ENCODE measurements at regions not wholly inside any gene's neighbourhood (a gene's known extent, or its start where the extent isn't known, plus 50 kb on each side); places are given as distances from the start of the nearest gene placed in this dataset.
"Not testable (repeated sequence)": the region's sequence is repeated elsewhere in the genome, so short reads cannot be mapped to it uniquely, and the experiment has no call there.

- Histone ChIP-seq H3K9me3 (ENCODE audit: control insufficient read depth, insufficient read depth, low read length) (no peaks in the 10 kb centered on the region), H3K27me3 (ENCODE audit: control insufficient read depth, insufficient read depth, low read length) (peaks cover 25% of the 10 kb centered on the region), H3K27ac (ENCODE audit: low read depth, low read length) (no peak overlapping the region), H3K4me3 (ENCODE audit: low read depth, low read length) (no peak overlapping the region)
- TF ChIP-seq, protein P1, sequence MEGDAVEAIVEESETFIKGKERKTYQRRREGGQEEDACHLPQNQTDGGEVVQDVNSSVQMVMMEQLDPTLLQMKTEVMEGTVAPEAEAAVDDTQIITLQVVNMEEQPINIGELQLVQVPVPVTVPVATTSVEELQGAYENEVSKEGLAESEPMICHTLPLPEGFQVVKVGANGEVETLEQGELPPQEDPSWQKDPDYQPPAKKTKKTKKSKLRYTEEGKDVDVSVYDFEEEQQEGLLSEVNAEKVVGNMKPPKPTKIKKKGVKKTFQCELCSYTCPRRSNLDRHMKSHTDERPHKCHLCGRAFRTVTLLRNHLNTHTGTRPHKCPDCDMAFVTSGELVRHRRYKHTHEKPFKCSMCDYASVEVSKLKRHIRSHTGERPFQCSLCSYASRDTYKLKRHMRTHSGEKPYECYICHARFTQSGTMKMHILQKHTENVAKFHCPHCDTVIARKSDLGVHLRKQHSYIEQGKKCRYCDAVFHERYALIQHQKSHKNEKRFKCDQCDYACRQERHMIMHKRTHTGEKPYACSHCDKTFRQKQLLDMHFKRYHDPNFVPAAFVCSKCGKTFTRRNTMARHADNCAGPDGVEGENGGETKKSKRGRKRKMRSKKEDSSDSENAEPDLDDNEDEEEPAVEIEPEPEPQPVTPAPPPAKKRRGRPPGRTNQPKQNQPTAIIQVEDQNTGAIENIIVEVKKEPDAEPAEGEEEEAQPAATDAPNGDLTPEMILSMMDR (IDR thresholded peaks at IDR 0.05; ENCODE audit: low read depth, low read length) = peak; percentile 92
- ChIA-PET POLR2A (interaction anchor here (1.0 kb wide), 1 partner anchor 242 kb away, joined by 3 read pairs; no protein-coding TSS in a partner anchor), CTCF (interaction anchor here (0.6 to 5.6 kb wide), 54 partner anchors 8 to 520 kb away, joined by 3 to 140 read pairs (median 4); partner anchors contain the start of gene MRPS22)
- peak; percentile 41 for DNase-seq (ENCODE audit: low read depth, low spot score)
These were observed 66.9 kb upstream of the PRR23C start for GRCh38 chr3:139111392-139112229.

DNA sequence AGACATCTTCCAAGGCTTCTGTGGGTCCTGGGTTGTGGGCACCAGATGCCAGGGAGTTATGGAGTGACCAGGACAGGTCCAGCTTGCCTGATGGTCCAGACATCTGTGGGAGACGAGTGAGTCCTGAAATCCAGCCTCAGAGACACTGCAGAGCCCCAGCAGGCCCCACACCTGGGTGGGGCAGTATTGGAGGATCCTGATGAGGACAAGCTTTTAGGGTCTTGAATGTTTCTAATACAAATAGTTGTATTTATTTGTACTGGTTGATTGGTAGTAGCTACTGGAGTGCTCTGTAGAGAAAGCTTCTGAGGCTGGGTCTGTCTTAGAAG, 67.5 kb upstream of the PRR23C start:
- POLR2A ChIA-PET = interaction anchor here (1.0 kb wide), 1 partner anchor 242 kb away, joined by 3 read pairs; no protein-coding TSS in a partner anchor
- DNase-seq (ENCODE audit: low read depth, low spot score) = no peak

GRCh38 chr3:139113231-139113992, 68.7 kb upstream of the PRR23C start:
- TF ChIP-seq, protein P1 (IDR thresholded peaks at IDR 0.05; ENCODE audit: low read depth, low read length) = no peak
- H3K27me3 ChIP-seq (ENCODE audit: control insufficient read depth, insufficient read depth, low read length) = peaks cover 13% of the 10 kb centered on the region
- H3K27ac ChIP-seq (ENCODE audit: low read depth, low read length) = no peak overlapping the region
- ChIA-PET CTCF (interaction anchor here (0.6 to 5.6 kb wide), 14 partner anchors 9 to 243 kb away, joined by 3 to 140 read pairs (median 8); no protein-coding TSS in a partner anchor), POLR2A (no interaction called here)
- no peak overlapping the region for H3K4me3 ChIP-seq (ENCODE audit: low read depth, low read length)
- DNase-seq (ENCODE audit: low read depth, low spot score) = no peak
- H3K9me3 ChIP-seq (ENCODE audit: control insufficient read depth, insufficient read depth, low read length) = no peaks in the 10 kb centered on the region

More for the DNA sequence above, 67.5 kb upstream of the PRR23C start:
- Histone ChIP-seq H3K27me3 (ENCODE audit: control insufficient read depth, insufficient read depth, low read length) (peaks cover 20% of the 10 kb centered on the region), H3K27ac (ENCODE audit: low read depth, low read length) (no peak overlapping the region), H3K4me3 (ENCODE audit: low read depth, low read length) (no peak overlapping the region), H3K9me3 (ENCODE audit: control insufficient read depth, insufficient read depth, low read length) (no peaks in the 10 kb centered on the region)
- CTCF ChIA-PET = interaction anchor here (0.6 to 5.6 kb wide), 49 partner anchors 8 to 514 kb away, joined by 3 to 140 read pairs (median 5); partner anchors contain the start of gene MRPS22
- TF ChIP-seq, protein P1 (IDR thresholded peaks at IDR 0.05; ENCODE audit: low read depth, low read length) = no peak

DNA sequence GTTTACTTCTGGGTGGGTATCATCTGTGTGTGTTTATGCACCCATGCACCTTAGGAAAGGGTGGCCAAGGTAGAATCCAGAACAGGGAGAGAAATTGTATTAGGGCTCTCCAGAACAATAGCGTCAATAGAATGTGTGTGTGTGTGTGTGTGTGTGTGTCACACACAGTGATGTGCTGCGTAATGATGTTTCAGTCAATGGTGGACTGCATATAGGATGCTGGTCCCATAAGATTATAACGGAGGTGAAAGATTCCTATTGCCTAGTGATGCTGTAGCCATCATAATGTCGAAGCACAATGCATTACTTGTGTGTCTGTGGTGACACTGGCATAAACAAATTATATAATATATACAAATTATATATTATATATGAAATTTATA, 69.3 kb upstream of the PRR23C start:
- H3K9me3 ChIP-seq (ENCODE audit: control insufficient read depth, insufficient read depth, low read length) = no peaks in the 10 kb centered on the region
- no peak overlapping the region for H3K4me3 ChIP-seq (ENCODE audit: low read depth, low read length)
- DNase-seq (ENCODE audit: low read depth, low spot score) = no peak
- POLR2A ChIA-PET = no interaction called here
- CTCF ChIA-PET = interaction anchor here (0.6 to 5.6 kb wide), 7 partner anchors 8 to 216 kb away, joined by 3 to 140 read pairs (median 19); no protein-coding TSS in a partner anchor
- H3K27ac ChIP-seq (ENCODE audit: low read depth, low read length) = no peak overlapping the region
- H3K27me3 ChIP-seq (ENCODE audit: control insufficient read depth, insufficient read depth, low read length) = peaks cover 11% of the 10 kb centered on the region
- TF ChIP-seq, protein P1 (IDR thresholded peaks at IDR 0.05; ENCODE audit: low read depth, low read length) = no peak

DNA sequence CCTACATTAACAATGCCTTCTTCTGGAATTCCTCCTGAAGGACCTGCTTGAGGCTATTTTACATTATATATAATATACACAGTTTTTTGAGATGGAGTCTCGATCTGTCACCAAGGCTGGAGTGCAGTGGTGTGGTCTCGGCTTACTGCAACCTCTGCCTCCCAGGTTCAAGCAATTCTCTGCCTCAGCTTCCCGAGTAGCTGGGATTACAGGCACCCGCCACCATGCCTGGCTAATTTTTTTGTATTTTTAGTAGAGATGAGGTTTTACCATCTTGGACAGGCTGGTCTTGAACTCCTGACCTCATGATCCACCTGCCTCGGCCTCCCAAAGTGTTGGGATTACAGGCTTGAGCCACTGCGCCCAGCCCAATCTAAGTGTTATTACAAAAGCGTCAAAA, 71.9 kb upstream of the PRR23C start:
- H3K27me3 ChIP-seq (ENCODE audit: control insufficient read depth, insufficient read depth, low read length); H3K27ac ChIP-seq (ENCODE audit: low read depth, low read length); H3K9me3 ChIP-seq (ENCODE audit: control insufficient read depth, insufficient read depth, low read length); CTCF ChIA-PET; H3K4me3 ChIP-seq (ENCODE audit: low read depth, low read length); DNase-seq (ENCODE audit: low read depth, low spot score): not testable (repeated sequence)
- POLR2A ChIA-PET = interaction anchor here (0.7 kb wide), 1 partner anchor 224 kb away, joined by 4 read pairs; no protein-coding TSS in a partner anchor

All from AG04450 (cell line).